ENCODE measurements at regions not wholly inside any gene's neighbourhood (a gene's known extent, or its start where the extent isn't known, plus 50 kb on each side); places are given as distances from the start of the nearest gene placed in this dataset.
"Not testable (repeated sequence)": the region's sequence is repeated elsewhere in the genome, so short reads cannot be mapped to it uniquely, and the experiment has no call there.

GRCh38 chr5:23727271-23727670 is 219.9 kb downstream of the PRDM9 start:
- DNase-seq = no peak

DNA sequence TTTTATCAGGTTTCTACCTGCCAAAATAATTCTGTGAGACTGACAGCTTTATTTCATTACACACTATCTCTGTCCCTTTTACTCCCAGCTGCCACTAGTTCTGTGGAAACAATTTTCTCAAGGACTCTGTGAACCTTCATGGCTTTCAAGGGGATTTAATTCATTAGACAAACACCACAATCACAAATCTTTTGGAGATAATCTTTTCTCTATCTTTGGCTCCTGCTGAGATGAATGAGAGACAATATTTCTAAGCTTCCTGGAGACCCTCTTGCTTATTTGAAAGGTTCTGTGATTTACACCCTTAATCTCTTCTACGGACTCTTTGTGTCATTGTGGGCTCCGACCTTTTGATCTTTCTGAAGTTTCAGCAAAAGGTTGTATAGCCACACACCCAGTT is 222.6 kb downstream of the PRDM9 start:
- DNase-seq = no peak

- DNase-seq = no peak
Observed at GRCh38 chr5:23740029-23740428, 232.6 kb downstream of the PRDM9 start.

DNA sequence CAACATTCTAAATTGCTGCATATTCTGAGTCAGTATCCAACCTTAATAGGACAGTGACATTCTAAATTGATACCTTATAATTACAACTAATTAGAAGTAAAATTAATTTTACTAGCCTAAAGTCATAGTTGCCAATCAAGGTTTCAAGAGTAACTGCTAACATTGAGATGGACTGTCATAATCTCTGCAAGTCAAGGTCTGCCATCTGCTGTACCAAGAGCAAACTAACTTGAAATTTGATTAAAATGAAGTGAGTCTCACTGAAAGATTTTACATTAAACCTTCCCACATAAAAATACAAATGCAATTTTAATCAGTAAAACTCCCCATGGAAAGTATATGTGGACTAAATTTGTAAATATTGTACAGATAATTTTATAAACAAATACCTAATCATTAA is 235.3 kb downstream of the PRDM9 start:
- no peak for DNase-seq

DNA sequence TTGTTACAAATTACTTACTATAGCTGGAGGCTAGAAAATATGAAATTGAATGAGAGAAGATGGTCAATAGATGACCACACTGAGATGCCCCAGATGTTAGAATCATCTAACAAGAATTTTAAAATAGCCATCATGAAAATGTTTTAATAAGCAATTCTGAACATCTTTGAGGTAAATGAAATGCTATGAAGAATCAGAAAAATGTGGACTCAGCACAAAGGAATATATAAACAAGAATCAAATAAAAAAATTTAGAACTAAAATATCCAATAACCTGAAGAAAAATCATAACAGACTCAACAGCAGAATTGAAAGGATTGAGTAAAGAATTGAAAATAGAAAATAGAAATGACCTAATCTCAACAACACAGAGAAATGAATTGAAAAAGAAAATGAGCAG is 248.5 kb downstream of the PRDM9 start:
- no peak for DNase-seq

GRCh38 chr5:23756779-23757178 is 249.4 kb downstream of the PRDM9 start:
- no peak for DNase-seq

GRCh38 chr5:23763170-23763569 is 255.8 kb downstream of the PRDM9 start:
- no peak for DNase-seq

DNA sequence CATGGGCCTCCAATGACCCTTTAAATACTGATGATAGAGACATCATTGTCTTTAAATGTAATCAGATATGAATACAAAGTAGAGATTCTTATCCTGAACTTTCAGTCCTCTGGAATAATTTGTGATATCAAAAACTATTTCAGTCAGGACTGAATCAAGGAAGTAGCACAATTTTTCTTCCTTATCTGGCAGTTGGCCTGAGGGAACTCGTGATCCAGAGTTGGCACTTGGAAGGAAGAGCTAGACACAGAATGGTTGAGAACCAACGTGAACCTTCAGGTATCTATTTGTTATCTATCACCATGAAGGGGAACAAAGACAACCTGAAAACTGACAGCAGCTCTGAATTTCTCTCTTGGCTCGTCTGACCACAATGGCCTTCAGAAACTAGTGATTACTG is 269.3 kb downstream of the PRDM9 start:
- no peak for DNase-seq

DNA sequence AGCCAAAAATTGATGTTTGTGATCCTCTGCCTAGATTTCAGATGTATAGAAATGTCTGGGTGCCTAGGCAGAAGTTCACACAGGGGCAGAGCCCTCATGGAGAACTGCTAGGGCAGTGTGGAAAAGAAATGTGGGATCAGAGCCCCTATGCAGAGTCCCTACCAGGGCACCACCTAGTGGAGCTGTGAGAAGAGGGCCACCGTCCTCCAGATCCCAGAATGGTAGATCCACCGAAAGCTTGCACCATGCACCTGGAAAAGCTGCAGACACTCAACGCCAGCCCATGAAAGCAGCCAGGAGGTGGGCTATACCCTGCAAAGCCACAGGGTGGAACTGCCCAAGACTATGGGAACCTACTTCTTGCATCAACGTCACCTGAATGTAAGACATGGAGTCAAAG is 292.9 kb downstream of the PRDM9 start:
- DNase-seq = not testable (repeated sequence)

DNA sequence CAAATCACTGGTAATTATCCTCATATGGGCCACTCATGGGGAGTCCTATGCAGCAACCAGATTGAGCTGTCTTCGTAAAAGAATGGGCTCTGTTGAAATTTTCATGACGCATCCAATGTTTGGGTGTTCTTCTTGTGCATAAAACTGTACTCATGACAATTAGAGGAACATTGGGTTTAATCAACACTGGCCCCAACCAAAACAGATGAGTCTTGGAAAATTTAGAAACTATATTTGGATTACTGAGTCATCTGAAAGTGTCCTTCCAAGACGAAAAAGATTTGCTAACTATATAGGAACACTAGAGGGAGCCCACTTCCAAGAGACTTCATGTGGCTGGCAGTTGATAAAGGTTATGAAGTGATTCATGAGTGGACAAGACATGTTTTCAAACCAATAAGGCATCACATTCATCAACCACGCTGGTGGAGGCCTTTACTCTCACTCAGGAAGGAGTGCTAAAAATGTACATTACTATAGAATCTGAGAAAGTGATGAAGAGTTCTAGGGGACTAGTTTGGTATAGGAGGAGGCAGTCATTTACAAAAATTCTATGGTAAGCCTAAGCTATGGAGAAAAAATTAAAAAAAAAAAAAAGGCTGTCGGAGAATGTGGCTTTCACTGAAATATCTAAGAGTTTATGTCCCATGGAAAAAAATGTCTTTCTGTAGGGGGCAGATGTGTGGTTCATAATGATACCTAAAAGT is 313.5 kb downstream of the PRDM9 start:
- DNase-seq = no peak

DNA sequence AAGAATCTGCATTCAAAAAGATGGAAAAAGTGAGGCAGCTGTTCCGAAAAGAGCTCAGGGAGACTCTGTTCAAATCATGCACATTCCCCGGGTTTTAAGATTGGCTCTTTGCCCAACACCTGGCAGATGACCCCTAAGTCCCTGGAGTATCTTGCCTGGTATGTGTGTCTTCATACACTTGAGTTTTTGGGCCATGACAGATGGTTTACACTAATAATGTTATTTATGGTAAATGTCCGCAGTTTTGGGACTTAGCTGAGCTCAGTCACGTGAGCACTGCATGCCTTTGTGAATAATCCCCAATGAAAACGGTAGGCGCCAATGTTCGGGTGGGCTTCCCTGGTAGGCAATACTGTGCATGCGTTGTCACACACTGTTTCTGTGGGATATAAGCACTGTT is 316.1 kb downstream of the PRDM9 start:
- no peak for DNase-seq

DNA sequence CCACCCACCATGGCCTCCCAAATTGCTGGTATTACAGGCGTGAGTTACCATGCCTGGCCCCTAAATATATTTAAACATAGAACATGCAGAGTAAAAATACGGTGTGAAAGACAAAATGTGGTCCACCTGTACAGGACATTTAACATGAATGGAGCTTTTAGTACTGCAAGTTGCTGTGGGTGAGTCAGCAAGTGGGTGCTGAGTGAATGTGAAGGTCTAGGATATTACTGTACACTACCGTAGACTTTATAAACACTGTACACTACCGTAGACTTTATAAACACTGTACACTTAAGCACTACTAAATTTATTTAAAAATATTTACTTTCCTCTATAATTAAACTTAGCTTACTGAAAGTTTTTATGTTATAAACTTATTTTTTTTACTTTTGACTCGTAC is 317.8 kb downstream of the PRDM9 start:
- no peak for DNase-seq

GRCh38 chr5:23840083-23840482 is 332.7 kb downstream of the PRDM9 start:
- DNase-seq = no peak

DNA sequence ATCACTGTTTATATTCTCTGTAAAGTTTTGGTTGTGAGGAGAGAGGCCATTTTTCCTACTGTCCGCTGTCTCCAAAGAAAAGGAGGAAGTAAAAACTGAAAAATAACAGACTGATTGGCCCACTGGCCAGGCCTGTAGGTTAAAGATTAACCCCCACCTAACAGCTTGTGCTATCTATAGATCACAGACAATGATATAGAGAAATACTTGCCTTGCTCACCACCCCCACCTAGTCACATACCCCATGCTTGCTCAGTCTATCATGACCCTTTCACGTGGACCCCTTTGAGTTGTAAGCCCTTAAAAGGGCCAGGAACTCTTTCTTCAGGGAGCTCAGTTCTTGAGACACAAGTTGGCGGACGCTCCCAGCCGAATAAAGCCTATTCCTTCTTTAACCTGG is 357.4 kb downstream of the PRDM9 start:
- no peak for DNase-seq

GRCh38 chr5:23877847-23878246 is 370.4 kb downstream of the PRDM9 start:
- no peak for DNase-seq

DNA sequence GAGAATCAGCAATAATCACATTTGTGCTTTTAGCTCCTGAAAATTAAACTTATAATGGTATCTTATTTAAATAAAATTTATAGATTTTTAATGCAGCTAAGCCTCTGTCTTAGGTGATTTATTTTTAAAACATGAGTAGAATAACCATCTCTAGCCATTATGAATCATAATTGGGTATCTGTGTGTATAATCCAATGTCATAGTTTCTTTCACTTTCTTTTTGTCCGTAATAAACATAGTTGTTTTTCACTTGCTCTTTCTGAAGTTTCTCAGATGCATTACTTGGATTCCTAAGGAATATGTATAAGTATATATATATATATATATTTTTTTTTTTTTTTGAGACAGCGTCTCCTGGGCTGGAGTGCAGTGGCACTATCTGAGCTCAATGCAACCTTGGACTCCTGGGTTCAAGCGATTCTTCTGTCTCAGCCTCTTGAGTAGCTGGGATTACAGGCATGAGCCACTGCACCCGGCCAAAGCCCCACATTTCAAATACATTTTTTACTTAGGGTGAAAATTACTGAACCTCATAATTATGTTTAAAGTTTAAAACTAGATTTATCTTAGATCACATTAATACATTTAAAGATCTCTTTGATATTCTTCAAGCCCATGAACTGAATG is 377.1 kb downstream of the PRDM9 start:
- no peak for DNase-seq

- no peak for DNase-seq
Observed at GRCh38 chr5:23893561-23893960, 386.2 kb downstream of the PRDM9 start.

DNA sequence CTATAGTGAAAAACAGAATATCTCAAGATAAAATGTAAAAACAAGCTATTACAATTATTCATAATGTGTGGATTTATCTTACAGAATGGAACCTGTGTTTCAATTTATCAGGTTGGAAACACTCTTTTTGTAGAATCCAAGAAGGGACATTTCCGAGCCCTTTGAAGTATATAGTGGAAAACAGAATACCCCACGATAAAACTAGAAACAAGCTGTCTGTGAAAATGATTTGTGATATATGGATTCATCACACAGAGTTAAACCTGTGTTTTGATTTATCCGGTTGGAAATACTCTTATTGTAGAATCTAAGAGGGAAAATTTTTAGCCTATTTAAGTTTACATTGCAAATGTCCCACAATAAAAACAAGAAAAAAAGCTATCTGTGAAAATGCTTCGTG is 388.2 kb downstream of the PRDM9 start:
- no peak for DNase-seq

GRCh38 chr5:23930985-23931384 is 423.6 kb downstream of the PRDM9 start:
- DNase-seq = no peak

GRCh38 chr5:23951261-23951928 is 444.0 kb downstream of the PRDM9 start:
- DNase-seq = peak in 2 of 5 donors; percentile 2

DNA sequence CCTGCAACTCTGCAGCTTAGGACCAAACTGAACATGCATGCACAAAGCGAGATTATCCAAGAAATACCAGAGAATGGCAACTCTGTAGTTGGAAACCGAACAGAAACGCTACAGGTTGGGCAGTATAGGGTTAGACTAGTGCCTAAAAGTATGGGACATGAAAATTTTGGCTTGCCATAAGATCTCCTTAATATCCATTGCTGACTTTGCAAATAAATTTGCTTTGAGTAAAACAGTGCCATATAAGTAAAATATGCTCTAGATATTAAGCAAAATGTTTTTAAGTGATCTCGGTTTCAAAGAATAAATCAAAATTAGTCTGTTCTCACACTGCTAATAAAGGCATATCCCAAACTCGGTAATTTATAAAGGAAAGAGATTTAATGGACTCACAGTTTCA is 456.0 kb downstream of the PRDM9 start:
- no peak for DNase-seq

DNA sequence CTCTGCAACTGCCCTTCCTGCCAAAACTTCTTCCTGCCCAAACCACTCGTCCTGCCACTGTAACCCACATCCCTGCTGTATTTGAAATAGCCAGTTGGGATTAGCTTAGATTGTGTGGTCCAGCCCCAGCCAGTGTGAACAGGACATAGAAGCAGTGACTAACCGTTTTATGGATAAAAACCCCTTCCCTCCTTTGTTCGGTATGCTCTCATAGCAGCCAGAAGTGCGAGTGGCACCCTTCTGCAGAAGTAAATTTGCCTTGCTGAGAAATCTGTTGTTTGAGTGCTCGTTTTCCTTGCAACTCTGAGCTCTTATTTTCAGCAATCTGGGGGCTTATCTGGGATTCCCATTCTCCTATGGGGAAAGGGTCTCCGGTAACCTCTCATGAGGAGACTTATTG is 470.0 kb downstream of the PRDM9 start:
- DNase-seq = no peak

DNA sequence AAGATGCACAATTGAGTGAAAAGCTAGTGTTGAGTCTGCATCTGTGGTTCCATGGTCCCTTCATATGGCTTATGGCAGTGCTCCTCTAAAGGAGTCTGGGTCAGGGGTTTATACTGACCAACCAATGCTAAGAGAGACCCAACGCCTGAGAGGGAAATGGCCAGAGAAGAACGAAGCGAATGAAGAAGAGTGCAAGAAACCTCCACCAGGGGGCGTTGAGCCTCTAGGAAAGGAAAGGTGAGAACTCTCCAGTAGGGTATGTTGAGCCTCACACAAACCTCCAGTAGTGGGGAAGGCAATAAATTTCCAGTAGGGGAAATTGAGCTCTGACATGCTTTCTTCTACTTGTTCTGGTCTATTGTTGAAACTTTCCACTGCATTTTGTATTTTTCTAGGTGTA is 470.6 kb downstream of the PRDM9 start:
- DNase-seq = no peak

GRCh38 chr5:23991406-23991805 is 484.0 kb downstream of the PRDM9 start:
- DNase-seq = peak in 1 of 5 donors; percentile 0
